ENCODE measurements at regions not wholly inside any gene's neighbourhood (a gene's known extent, or its start where the extent isn't known, plus 50 kb on each side); places are given as distances from the start of the nearest gene placed in this dataset.

- TF ChIP-seq, protein P1, sequence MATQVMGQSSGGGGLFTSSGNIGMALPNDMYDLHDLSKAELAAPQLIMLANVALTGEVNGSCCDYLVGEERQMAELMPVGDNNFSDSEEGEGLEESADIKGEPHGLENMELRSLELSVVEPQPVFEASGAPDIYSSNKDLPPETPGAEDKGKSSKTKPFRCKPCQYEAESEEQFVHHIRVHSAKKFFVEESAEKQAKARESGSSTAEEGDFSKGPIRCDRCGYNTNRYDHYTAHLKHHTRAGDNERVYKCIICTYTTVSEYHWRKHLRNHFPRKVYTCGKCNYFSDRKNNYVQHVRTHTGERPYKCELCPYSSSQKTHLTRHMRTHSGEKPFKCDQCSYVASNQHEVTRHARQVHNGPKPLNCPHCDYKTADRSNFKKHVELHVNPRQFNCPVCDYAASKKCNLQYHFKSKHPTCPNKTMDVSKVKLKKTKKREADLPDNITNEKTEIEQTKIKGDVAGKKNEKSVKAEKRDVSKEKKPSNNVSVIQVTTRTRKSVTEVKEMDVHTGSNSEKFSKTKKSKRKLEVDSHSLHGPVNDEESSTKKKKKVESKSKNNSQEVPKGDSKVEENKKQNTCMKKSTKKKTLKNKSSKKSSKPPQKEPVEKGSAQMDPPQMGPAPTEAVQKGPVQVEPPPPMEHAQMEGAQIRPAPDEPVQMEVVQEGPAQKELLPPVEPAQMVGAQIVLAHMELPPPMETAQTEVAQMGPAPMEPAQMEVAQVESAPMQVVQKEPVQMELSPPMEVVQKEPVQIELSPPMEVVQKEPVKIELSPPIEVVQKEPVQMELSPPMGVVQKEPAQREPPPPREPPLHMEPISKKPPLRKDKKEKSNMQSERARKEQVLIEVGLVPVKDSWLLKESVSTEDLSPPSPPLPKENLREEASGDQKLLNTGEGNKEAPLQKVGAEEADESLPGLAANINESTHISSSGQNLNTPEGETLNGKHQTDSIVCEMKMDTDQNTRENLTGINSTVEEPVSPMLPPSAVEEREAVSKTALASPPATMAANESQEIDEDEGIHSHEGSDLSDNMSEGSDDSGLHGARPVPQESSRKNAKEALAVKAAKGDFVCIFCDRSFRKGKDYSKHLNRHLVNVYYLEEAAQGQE (IDR thresholded peaks at IDR 0.05; ENCODE audit: insufficient read depth in 1 of 2, low read depth in 2 of 2, low read length in 1 of 2), result no peak
- TF ChIP-seq TCF7L2 (IDR thresholded peaks at IDR 0.05; ENCODE audit: low read depth, low read length) (no peak), SIN3A (IDR thresholded peaks at IDR 0.05; ENCODE audit: borderline replicate concordance, insufficient read depth, low read depth, low read length) (no peak), CTCF (IDR thresholded peaks at IDR 0.05) (no peak), POLR2AphosphoS5 (IDR thresholded peaks at IDR 0.05; ENCODE audit: low read depth, low read length) (no peak)
- DNase-seq (ENCODE audit: low read depth, low spot score) (no peak), ATAC-seq (no peak)
- POLR2A ChIA-PET, result no interaction called here
- H3K36me3 ChIP-seq (ENCODE audit: control insufficient read depth, insufficient read depth, low read length), result no peaks in the 10 kb centered on the region
- no peaks in the 10 kb centered on the region for H3K27me3 ChIP-seq (ENCODE audit: control insufficient read depth, insufficient read depth, low read length)
- in situ Hi-C loops (cut with HindIII; ENCODE audit: low pct_unique_long_range_greater_than_20kb, low sequenced_read_pairs) (no loop called here), intact Hi-C loops (cut with micrococcal nuclease; ENCODE audit: unreplicated experiment) (no loop called here)
- CTCF ChIA-PET, result no interaction called here
- H3K9me3 ChIP-seq (ENCODE audit: control insufficient read depth, insufficient read depth, low read depth, low read length), result no peaks in the 10 kb centered on the region
- H3K27ac ChIP-seq (ENCODE audit: low read length), result no peak overlapping the region
- no peaks in the 10 kb centered on the region for H3K4me1 ChIP-seq (ENCODE audit: control insufficient read depth, insufficient read depth, low read length)
- no peak overlapping the region for H3K4me3 ChIP-seq (ENCODE audit: low read depth in 2 of 2, low read length in 2 of 2)
- no TSS peak for BruUV-seq (replicated peaks)
Measured at GRCh38 chr13:19061278-19061677, 120.3 kb downstream of the TUBA3C start.

DNA sequence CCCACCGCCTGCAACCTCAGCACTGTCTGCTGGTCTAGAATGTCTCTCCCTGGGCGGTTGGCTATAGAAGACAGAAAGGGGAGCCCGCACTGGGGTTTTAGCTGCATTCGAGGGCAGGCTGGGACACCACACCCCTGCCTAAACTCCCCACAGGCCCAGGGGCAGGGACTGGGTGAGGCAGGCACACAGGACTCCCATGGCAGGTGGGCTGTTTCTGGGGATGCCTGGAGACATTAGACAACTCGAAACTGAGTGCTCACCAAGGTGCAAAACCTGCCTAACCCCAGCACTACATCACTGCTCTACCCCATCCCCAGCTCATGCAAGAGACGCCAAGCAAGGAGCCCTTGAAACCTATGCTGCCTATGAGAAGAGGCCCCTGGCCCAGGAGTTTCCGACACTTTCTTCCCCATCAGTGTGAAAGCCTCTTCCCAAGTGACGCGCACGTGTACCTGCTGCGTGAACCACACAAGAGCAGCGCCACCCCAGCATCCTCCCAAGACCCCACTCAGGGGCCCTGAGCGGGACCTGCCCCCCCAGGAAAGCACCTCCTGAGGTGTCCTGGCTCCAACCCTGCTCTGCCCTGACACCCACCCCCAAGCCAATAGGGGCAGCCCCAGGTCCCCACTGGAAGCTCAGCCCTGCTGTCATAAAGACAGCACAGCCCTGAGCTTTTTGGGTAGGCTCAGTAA, 121.2 kb downstream of the TUBA3C start:
- no peak for ATAC-seq
- POLR2A ChIA-PET, result no interaction called here
- TF ChIP-seq CTCF (IDR thresholded peaks at IDR 0.05), result no peak
- TF ChIP-seq, protein P1 (IDR thresholded peaks at IDR 0.05; ENCODE audit: insufficient read depth in 1 of 2, low read depth in 2 of 2, low read length in 1 of 2), result no peak
- no peak for TF ChIP-seq SIN3A (IDR thresholded peaks at IDR 0.05; ENCODE audit: borderline replicate concordance, insufficient read depth, low read depth, low read length)
- no peak for TF ChIP-seq TCF7L2 (IDR thresholded peaks at IDR 0.05; ENCODE audit: low read depth, low read length)
- no peak for TF ChIP-seq POLR2AphosphoS5 (IDR thresholded peaks at IDR 0.05; ENCODE audit: low read depth, low read length)
- no TSS peak for BruUV-seq (replicated peaks)
- CTCF ChIA-PET, result no interaction called here
- H3K27ac ChIP-seq (ENCODE audit: low read length), result no peak overlapping the region
- H3K27me3 ChIP-seq (ENCODE audit: control insufficient read depth, insufficient read depth, low read length), result no peaks in the 10 kb centered on the region
- H3K36me3 ChIP-seq (ENCODE audit: control insufficient read depth, insufficient read depth, low read length), result no peaks in the 10 kb centered on the region
- no peak for DNase-seq (ENCODE audit: low read depth, low spot score)
- H3K9me3 ChIP-seq (ENCODE audit: control insufficient read depth, insufficient read depth, low read depth, low read length), result no peaks in the 10 kb centered on the region
- in situ Hi-C loops (cut with HindIII; ENCODE audit: low pct_unique_long_range_greater_than_20kb, low sequenced_read_pairs), result no loop called here
- H3K4me1 ChIP-seq (ENCODE audit: control insufficient read depth, insufficient read depth, low read length), result no peaks in the 10 kb centered on the region
- H3K4me3 ChIP-seq (ENCODE audit: low read depth in 2 of 2, low read length in 2 of 2), result no peak overlapping the region
- intact Hi-C loops (cut with micrococcal nuclease; ENCODE audit: unreplicated experiment), result no loop called here
